ENCODE measurements at regions not wholly inside any gene's neighbourhood (a gene's known extent, or its start where the extent isn't known, plus 50 kb on each side); places are given as distances from the start of the nearest gene placed in this dataset.

GRCh38 chr10:1972406-1972805, 235.1 kb upstream of the ADARB2 start:
- no peak for DNase-seq

- no peak for DNase-seq
Measured at GRCh38 chr10:1968257-1969033, 231.1 kb upstream of the ADARB2 start.

- peak; percentile 90 for DNase-seq
Measured at GRCh38 chr10:1966712-1967376, 229.5 kb upstream of the ADARB2 start.

- DNase-seq, result no peak
Measured at GRCh38 chr10:1964476-1964875, 227.2 kb upstream of the ADARB2 start.

- DNase-seq, result no peak
Measured at GRCh38 chr10:1963341-1963740, 226.0 kb upstream of the ADARB2 start.

GRCh38 chr10:1961989-1962388, 224.7 kb upstream of the ADARB2 start:
- DNase-seq, result no peak

- no peak for DNase-seq
Measured at GRCh38 chr10:1960982-1961381, 223.7 kb upstream of the ADARB2 start.

GRCh38 chr10:1957057-1957456, 219.7 kb upstream of the ADARB2 start:
- no peak for DNase-seq

GRCh38 chr10:1954300-1954699, 217.0 kb upstream of the ADARB2 start:
- DNase-seq, result no peak

- no peak for DNase-seq
Measured at GRCh38 chr10:1952126-1953095, 215.1 kb upstream of the ADARB2 start.

- no peak for DNase-seq
Measured at GRCh38 chr10:1950803-1951495, 213.6 kb upstream of the ADARB2 start.

GRCh38 chr10:1947464-1948003, 210.2 kb upstream of the ADARB2 start:
- DNase-seq, result no peak

- no peak for DNase-seq
Measured at GRCh38 chr10:1944487-1944886, 207.2 kb upstream of the ADARB2 start.

- no peak for DNase-seq
Measured at GRCh38 chr10:1942478-1942877, 205.2 kb upstream of the ADARB2 start.

- DNase-seq, result no peak
Measured at GRCh38 chr10:1939016-1939415, 201.7 kb upstream of the ADARB2 start.

- no peak for DNase-seq
Measured at GRCh38 chr10:1938317-1938716, 201.0 kb upstream of the ADARB2 start.

- DNase-seq, result no peak
Measured at GRCh38 chr10:1935912-1936311, 198.6 kb upstream of the ADARB2 start.

GRCh38 chr10:1933215-1933614, 195.9 kb upstream of the ADARB2 start:
- no peak for DNase-seq

GRCh38 chr10:1932692-1933094, 195.4 kb upstream of the ADARB2 start:
- no peak for DNase-seq

- DNase-seq, result no peak
Measured at GRCh38 chr10:1928606-1929005, 191.3 kb upstream of the ADARB2 start.

GRCh38 chr10:1923998-1924397, 186.7 kb upstream of the ADARB2 start:
- DNase-seq, result no peak

GRCh38 chr10:1923586-1923985, 186.3 kb upstream of the ADARB2 start:
- no peak for DNase-seq

GRCh38 chr10:1920941-1921340, 183.6 kb upstream of the ADARB2 start:
- no peak for DNase-seq
